MM.1S (cell line): ENCODE measurements at regions not wholly inside any gene's neighbourhood (a gene's known extent, or its start where the extent isn't known, plus 50 kb on each side); places are given as distances from the start of the nearest gene placed in this dataset.

Source experiments
- DNase-seq: peaks from one replicate; pipeline ENCODE4 v3.0.0-alpha.2; 2015
- H2AFZ ChIP-seq: fragments of 300-600 bp; sonication (generic); 2 replicates; pipeline ENCODE4 v1.6.0; 2016; ENCODE audit warnings: antibody characterized with exemption, low read length
- H3F3A ChIP-seq: fragments of 300-600 bp; sonication (generic); 2 replicates; pipeline ENCODE4 v1.6.1; 2016; ENCODE audit warnings: mild to moderate bottlenecking, antibody characterized with exemption, low read length, moderate library complexity, mixed read lengths; ENCODE audit not compliant: insufficient read depth
- H3K27ac ChIP-seq: fragments of 300-600 bp; sonication (generic); 2 replicates; pipeline ENCODE4 v1.5.1; 2016; ENCODE audit warnings: mild to moderate bottlenecking, low read length
- H3K27me3 ChIP-seq: fragments of 300-600 bp; sonication (generic); replicated peaks from 2 replicates; pipeline ENCODE4 v1.6.0; 2016; ENCODE audit warnings: low read length; ENCODE audit not compliant: insufficient read depth
- H3K36me3 ChIP-seq: fragments of 300-600 bp; sonication (generic); replicated peaks from 2 replicates; pipeline ENCODE4 v1.6.1; 2016; ENCODE audit warnings: mild to moderate bottlenecking, low read length, mixed read lengths; ENCODE audit not compliant: insufficient read depth
- H3K4me1 ChIP-seq: fragments of 300-600 bp; sonication (generic); 2 replicates; pipeline ENCODE4 v1.6.1; 2016; ENCODE audit warnings: low read length, mixed read lengths
- H3K4me2 ChIP-seq: fragments of 300-600 bp; sonication (generic); 2 replicates; pipeline ENCODE4 v1.6.0; 2016; ENCODE audit warnings: low read depth, low read length
- H3K4me3 ChIP-seq: fragments of 300-600 bp; sonication (generic); 2 replicates; pipeline ENCODE4 v1.5.1; 2016; ENCODE audit warnings: low read length, mixed read lengths
- H3K79me2 ChIP-seq: fragments of 300-600 bp; sonication (generic); 2 replicates; pipeline ENCODE4 v1.6.1; 2016; ENCODE audit warnings: mixed run types, low read length, mixed read lengths
- H3K9ac ChIP-seq: fragments of 300-600 bp; sonication (generic); 2 replicates; pipeline ENCODE4 v1.6.1; 2016; ENCODE audit warnings: low read length, mixed read lengths
- H3K9me2 ChIP-seq: fragments of 300-600 bp; sonication (generic); replicated peaks from 2 replicates; pipeline ENCODE4 v1.6.1; 2016; ENCODE audit warnings: mild to moderate bottlenecking, low read length, mixed read lengths; ENCODE audit not compliant: insufficient read depth
- H3K9me3 ChIP-seq: fragments of 300-600 bp; sonication (generic); replicated peaks from 2 replicates; pipeline ENCODE4 v1.6.1; 2016; ENCODE audit warnings: mild to moderate bottlenecking, low read length, mixed read lengths; ENCODE audit not compliant: insufficient read depth
- H4K20me1 ChIP-seq: fragments of 300-600 bp; sonication (generic); 2 replicates; pipeline ENCODE4 v1.6.1; 2016; ENCODE audit warnings: mild to moderate bottlenecking, low read length, moderate library complexity, mixed read lengths; ENCODE audit not compliant: insufficient read depth
- EZH2 ChIP-seq: fragments of 300-600 bp; sonication (generic); optimal IDR thresholded peaks from 2 replicates; pipeline ENCODE3; 2017; ENCODE audit warnings: low read depth, mild to moderate bottlenecking, antibody characterized with exemption, low read length, mixed read lengths
- EZH2phosphoT487 ChIP-seq: fragments of 300-600 bp; sonication (generic); IDR thresholded peaks from 2 replicates; pipeline ENCODE4 v1.6.1; 2018; ENCODE audit warnings: antibody characterized with exemption, low read length
- TF ChIP-seq, protein P1 (sequence below): fragments of 300-600 bp; sonication (generic); IDR thresholded peaks from 2 replicates; pipeline ENCODE4 v1.5.1; 2016; ENCODE audit warnings: antibody characterized with exemption, low read length, mixed read lengths

DNA sequence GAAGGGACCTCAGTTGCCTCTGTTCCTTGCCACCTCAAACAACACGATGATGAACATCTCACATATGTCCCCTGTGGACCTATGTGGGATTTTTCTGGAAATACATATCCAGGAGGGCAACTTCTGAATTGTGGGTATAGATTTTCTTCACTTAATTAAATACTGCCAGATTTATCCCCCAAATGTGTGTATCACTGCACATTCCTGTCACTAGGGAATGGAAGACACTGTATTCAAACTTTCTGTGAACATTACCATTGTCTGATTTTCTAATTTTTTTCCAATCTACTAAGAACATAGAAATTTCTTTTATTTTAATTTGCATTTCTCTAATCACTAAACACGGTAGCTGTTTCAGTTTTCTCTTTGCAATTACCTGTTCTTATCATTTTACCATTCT, 102.0 kb upstream of the MRPS22 start:
- Histone ChIP-seq H3K27me3 (no peaks in the 10 kb centered on the region), H3K4me3 (no peak overlapping the region), H3K4me2 (no peak overlapping the region), H3K36me3 (no peaks in the 10 kb centered on the region), H2AFZ (no peak overlapping the region), H3K4me1 (peaks cover 5% of the 10 kb centered on the region), H3K9me3 (no peaks in the 10 kb centered on the region), H3F3A (no peaks in the 10 kb centered on the region), H3K27ac (no peak overlapping the region), H3K9me2 (no peaks in the 10 kb centered on the region), H3K9ac (no peak overlapping the region), H3K79me2 (no peaks in the 10 kb centered on the region), H4K20me1 (no peaks in the 10 kb centered on the region)
- no peak for DNase-seq
- TF ChIP-seq, protein P1, sequence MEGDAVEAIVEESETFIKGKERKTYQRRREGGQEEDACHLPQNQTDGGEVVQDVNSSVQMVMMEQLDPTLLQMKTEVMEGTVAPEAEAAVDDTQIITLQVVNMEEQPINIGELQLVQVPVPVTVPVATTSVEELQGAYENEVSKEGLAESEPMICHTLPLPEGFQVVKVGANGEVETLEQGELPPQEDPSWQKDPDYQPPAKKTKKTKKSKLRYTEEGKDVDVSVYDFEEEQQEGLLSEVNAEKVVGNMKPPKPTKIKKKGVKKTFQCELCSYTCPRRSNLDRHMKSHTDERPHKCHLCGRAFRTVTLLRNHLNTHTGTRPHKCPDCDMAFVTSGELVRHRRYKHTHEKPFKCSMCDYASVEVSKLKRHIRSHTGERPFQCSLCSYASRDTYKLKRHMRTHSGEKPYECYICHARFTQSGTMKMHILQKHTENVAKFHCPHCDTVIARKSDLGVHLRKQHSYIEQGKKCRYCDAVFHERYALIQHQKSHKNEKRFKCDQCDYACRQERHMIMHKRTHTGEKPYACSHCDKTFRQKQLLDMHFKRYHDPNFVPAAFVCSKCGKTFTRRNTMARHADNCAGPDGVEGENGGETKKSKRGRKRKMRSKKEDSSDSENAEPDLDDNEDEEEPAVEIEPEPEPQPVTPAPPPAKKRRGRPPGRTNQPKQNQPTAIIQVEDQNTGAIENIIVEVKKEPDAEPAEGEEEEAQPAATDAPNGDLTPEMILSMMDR = no peak
- no peak for TF ChIP-seq EZH2phosphoT487

DNA sequence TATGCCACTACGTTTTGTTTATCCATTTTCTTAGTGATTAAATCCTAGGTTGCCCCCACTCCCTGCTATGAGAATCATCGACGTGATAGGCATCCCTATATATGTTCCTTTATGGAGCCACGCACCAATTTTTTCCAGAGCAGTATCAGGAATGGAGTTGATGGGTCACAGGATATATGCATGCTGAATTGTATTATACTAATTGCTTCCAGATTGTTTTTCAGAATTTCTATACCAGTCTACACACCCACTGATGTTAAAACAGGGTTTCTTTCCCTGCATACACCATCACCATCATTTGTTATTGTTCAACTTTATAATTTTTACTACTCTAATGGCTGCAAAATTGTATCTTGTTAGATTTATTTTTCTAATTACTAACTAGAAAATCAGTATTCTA, 100.1 kb upstream of the MRPS22 start:
- no peak for DNase-seq
- H2AFZ ChIP-seq = no peak overlapping the region
- peaks cover 5% of the 10 kb centered on the region for H3K4me1 ChIP-seq
- H3K9ac ChIP-seq = no peak overlapping the region
- no peaks in the 10 kb centered on the region for H3K9me2 ChIP-seq
- TF ChIP-seq EZH2phosphoT487 (no peak), EZH2 (no peak)
- TF ChIP-seq, protein P1 = no peak
- H4K20me1 ChIP-seq = no peaks in the 10 kb centered on the region
- H3F3A ChIP-seq = no peaks in the 10 kb centered on the region
- H3K4me2 ChIP-seq = no peak overlapping the region
- H3K9me3 ChIP-seq = no peaks in the 10 kb centered on the region
- H3K4me3 ChIP-seq = no peak overlapping the region
- H3K36me3 ChIP-seq = no peaks in the 10 kb centered on the region
- H3K79me2 ChIP-seq = no peaks in the 10 kb centered on the region
- no peak overlapping the region for H3K27ac ChIP-seq
- H3K27me3 ChIP-seq = no peaks in the 10 kb centered on the region

DNA sequence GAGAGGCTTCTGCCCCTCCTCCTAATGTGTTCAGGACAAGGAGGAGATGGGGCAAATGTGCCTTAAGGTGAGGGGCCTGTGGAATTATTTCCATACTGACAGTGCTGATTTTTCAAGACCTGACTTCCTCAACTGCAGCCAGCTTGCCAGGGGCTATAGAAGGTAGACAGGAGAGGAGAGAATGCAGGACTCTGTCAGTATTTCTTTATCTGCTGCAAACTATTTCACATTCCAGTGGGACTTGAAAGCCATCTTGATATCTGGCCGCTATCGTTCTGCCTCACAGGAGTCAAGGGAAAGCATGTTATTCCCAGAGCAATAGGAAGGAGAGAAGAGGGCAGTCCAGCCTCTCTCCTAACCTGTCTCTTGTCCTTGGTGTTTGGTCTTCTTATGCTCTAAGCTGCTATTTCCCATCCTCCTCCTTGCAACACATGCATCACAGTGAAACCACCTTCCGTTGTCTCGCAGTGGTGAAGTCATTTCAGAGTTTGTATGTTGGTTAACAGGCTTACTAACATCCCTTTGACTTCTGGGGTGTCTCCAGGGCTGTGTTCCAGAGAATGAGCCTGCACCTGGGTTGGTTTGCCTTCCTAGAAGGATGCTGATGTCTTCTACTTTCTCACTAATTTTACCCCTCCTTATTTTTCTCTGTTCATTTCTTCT, 95.1 kb upstream of the MRPS22 start:
- peaks cover 14% of the 10 kb centered on the region for H3K4me1 ChIP-seq
- H3K4me3 ChIP-seq = no peak overlapping the region
- no peaks in the 10 kb centered on the region for H3K9me2 ChIP-seq
- no peaks in the 10 kb centered on the region for H3K9me3 ChIP-seq
- no peak overlapping the region for H3K27ac ChIP-seq
- no peaks in the 10 kb centered on the region for H3K79me2 ChIP-seq
- no peaks in the 10 kb centered on the region for H3K36me3 ChIP-seq
- H3K27me3 ChIP-seq = no peaks in the 10 kb centered on the region
- no peaks in the 10 kb centered on the region for H3F3A ChIP-seq
- TF ChIP-seq, protein P1 = no peak
- no peak for TF ChIP-seq EZH2phosphoT487
- no peak for TF ChIP-seq EZH2
- no peak overlapping the region for H3K9ac ChIP-seq
- H4K20me1 ChIP-seq = no peaks in the 10 kb centered on the region
- no peak overlapping the region for H2AFZ ChIP-seq
- no peak overlapping the region for H3K4me2 ChIP-seq
- DNase-seq = no peak
